ENCODE measurements at regions not wholly inside any gene's neighbourhood (a gene's known extent, or its start where the extent isn't known, plus 50 kb on each side); places are given as distances from the start of the nearest gene placed in this dataset.
A peak's percentile ranks its signal among the peaks of the same experiment; 100 is the strongest.
"Not testable (repeated sequence)": the region's sequence is repeated elsewhere in the genome, so short reads cannot be mapped to it uniquely, and the experiment has no call there.

DNA sequence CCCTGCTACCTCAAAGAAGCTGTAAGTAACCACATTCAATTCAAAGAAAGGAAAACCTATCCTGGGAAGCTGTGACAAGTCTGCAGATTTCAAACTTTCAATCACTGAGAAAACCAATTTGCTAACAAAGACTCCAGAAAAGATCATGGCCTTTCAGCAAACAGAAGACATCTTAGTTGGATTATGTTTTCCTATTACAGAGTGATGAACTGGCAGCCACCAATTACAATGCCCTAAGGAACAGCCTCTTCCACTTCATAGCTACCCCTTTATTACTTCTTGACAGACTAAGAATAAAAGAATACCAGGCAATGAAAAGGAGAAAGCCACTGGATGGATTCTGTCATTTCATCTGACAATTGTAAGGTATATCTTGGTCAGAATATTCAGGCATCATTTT is 128.2 kb upstream of the RASEF start:
- H3K9me3 Mint-ChIP-seq, result no peaks in the 10 kb centered on the region
- H3K36me3 Mint-ChIP-seq, result no peaks in the 10 kb centered on the region
- peaks cover 10% of the 10 kb centered on the region for H3K27me3 Mint-ChIP-seq

DNA sequence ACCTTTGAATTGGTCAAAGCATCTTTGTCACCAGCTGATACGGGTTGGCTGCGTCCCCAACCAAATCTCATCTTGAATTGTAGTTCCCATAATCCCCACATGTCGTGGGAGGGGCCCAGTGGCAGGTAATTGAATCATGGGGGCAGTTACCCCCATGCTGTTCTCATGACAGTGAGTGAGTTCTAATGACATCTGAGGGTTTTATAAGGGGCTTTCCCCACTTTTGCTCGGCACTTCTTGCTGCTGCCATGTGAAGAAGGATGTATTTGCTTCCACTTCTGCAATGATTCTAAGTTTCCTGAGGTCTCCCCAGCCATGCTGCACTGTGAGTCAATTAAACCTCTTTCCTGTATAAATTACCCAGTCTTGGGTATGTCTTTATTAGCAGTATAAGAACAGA is 126.1 kb upstream of the RASEF start:
- H3K4me1 Mint-ChIP-seq (ENCODE audit: unreplicated experiment); H3K36me3 Mint-ChIP-seq; H3K9me3 Mint-ChIP-seq; H3K4me3 Mint-ChIP-seq; H3K27ac Mint-ChIP-seq; DNase-seq (ENCODE audit: extremely low spot score, unreplicated experiment): not testable (repeated sequence)
- peaks cover 18% of the 10 kb centered on the region for H3K27me3 Mint-ChIP-seq

More for the DNA sequence above, 128.2 kb upstream of the RASEF start:
- peaks cover 10% of the 10 kb centered on the region for H3K4me1 Mint-ChIP-seq (ENCODE audit: unreplicated experiment)
- no peak for DNase-seq (ENCODE audit: extremely low spot score, unreplicated experiment)
- no peak overlapping the region for H3K4me3 Mint-ChIP-seq
- TF ChIP-seq, protein P1, sequence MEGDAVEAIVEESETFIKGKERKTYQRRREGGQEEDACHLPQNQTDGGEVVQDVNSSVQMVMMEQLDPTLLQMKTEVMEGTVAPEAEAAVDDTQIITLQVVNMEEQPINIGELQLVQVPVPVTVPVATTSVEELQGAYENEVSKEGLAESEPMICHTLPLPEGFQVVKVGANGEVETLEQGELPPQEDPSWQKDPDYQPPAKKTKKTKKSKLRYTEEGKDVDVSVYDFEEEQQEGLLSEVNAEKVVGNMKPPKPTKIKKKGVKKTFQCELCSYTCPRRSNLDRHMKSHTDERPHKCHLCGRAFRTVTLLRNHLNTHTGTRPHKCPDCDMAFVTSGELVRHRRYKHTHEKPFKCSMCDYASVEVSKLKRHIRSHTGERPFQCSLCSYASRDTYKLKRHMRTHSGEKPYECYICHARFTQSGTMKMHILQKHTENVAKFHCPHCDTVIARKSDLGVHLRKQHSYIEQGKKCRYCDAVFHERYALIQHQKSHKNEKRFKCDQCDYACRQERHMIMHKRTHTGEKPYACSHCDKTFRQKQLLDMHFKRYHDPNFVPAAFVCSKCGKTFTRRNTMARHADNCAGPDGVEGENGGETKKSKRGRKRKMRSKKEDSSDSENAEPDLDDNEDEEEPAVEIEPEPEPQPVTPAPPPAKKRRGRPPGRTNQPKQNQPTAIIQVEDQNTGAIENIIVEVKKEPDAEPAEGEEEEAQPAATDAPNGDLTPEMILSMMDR (conservative IDR thresholded peaks at IDR 0.05), result no peak
- H3K27ac Mint-ChIP-seq, result no peak overlapping the region

DNA sequence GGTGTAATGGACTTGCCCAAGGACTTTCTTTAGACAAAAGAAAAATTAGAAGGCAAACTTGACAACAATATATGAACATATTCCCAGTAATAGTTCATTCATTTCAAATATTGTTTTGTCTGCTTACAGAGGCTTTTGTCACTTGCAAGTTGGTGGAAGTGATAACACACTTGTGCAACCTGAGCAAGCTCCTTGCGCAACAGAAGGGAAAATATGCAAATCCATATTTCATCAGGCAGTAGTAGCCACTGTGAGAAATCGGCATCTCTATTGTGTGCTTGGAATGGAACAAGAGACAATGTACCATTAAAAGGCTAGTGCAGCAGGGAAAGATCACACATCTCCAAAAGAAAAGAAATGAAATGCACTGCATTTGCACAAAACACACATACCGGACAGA is 125.3 kb upstream of the RASEF start:
- Mint-ChIP-seq H3K27me3 (peaks cover 22% of the 10 kb centered on the region), H3K27ac (no peak overlapping the region), H3K9me3 (no peaks in the 10 kb centered on the region), H3K4me3 (no peak overlapping the region), H3K4me1 (ENCODE audit: unreplicated experiment) (peaks cover 12% of the 10 kb centered on the region), H3K36me3 (no peaks in the 10 kb centered on the region)
- DNase-seq (ENCODE audit: extremely low spot score, unreplicated experiment), result no peak
- TF ChIP-seq, protein P1 (conservative IDR thresholded peaks at IDR 0.05), result no peak

DNA sequence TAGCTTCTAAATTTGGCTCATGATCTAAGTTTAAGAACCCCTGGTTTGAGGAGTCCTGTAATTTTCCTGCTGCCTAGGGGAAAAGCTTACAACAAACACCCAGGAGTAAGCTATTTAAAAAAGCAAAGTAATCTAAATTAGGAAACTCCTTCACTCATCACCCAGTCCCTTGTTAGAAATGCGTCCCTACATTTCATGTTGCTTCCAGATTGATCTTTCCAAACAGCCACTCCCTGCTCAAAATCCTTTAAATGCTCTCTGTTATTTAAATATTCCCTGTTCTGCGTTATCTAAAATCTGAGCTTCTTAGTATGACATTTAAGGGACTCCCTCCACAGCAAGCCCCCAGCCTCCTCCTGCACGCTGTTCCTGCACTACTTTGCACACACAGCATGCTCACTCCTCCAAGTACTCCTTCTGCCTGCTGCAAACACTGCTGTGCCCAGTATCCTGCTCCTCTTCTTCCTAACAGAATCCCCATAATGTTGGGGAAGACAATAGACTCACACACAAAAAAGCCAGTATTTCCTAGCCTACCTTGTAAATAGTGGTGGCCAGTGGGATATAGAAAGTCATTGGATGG is 123.3 kb upstream of the RASEF start:
- peak overlapping the region; percentile 4 for H3K4me3 Mint-ChIP-seq
- no peaks in the 10 kb centered on the region for H3K9me3 Mint-ChIP-seq
- no peak for DNase-seq (ENCODE audit: extremely low spot score, unreplicated experiment)
- H3K4me1 Mint-ChIP-seq (ENCODE audit: unreplicated experiment), result peaks cover 16% of the 10 kb centered on the region
- peaks cover 27% of the 10 kb centered on the region for H3K27me3 Mint-ChIP-seq
- TF ChIP-seq, protein P1 (conservative IDR thresholded peaks at IDR 0.05), result no peak
- H3K36me3 Mint-ChIP-seq, result no peaks in the 10 kb centered on the region
- H3K27ac Mint-ChIP-seq, result no peak overlapping the region

- no peak overlapping the region for H3K4me3 Mint-ChIP-seq
- H3K9me3 Mint-ChIP-seq, result no peaks in the 10 kb centered on the region
- no peak for DNase-seq (ENCODE audit: extremely low spot score, unreplicated experiment)
- no peaks in the 10 kb centered on the region for H3K36me3 Mint-ChIP-seq
- peaks cover 30% of the 10 kb centered on the region for H3K27me3 Mint-ChIP-seq
- TF ChIP-seq, protein P1 (conservative IDR thresholded peaks at IDR 0.05), result no peak
- H3K27ac Mint-ChIP-seq, result no peak overlapping the region
- peaks cover 16% of the 10 kb centered on the region for H3K4me1 Mint-ChIP-seq (ENCODE audit: unreplicated experiment)
Measured at GRCh38 chr9:83185488-83186154, 122.7 kb upstream of the RASEF start.

DNA sequence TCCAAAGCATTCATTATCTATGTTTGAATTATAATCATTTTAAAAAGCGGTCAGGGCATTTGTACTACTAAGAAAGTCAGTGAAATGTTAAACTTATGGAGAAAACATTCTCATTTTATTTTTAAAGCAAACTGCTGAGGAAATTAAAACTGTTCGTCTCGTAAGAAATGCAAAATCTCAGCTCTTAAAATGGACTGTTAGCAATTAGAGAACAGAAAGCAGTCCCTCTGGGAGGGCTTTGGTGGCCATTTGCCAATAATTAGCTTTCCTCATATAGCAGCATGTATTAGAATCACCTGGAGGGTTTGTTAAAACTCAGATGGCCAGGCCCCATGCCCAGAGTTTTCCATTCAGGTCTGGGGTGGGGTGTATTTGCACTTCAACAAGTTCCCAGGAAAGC is 120.7 kb upstream of the RASEF start:
- Mint-ChIP-seq H3K4me1 (ENCODE audit: unreplicated experiment) (peaks cover 16% of the 10 kb centered on the region), H3K27ac (no peak overlapping the region), H3K27me3 (peaks cover 30% of the 10 kb centered on the region), H3K9me3 (no peaks in the 10 kb centered on the region), H3K36me3 (no peaks in the 10 kb centered on the region), H3K4me3 (no peak overlapping the region)
- TF ChIP-seq, protein P1 (conservative IDR thresholded peaks at IDR 0.05), result no peak
- DNase-seq (ENCODE audit: extremely low spot score, unreplicated experiment), result no peak
